SK-N-MC (cell line): ENCODE measurements at regions not wholly inside any gene's neighbourhood (a gene's known extent, or its start where the extent isn't known, plus 50 kb on each side); places are given as distances from the start of the nearest gene placed in this dataset.

Experiments
- EZH2 ChIP-seq: fragments of 200-600 bp; sonication (generic); IDR thresholded peaks from one replicate; pipeline ENCODE4 v1.6.1; 2017; ENCODE audit warnings: antibody characterized with exemption
- POLR2AphosphoS5 ChIP-seq: IDR thresholded peaks from 2 replicates; pipeline ENCODE4 v1.6.1; 2012; ENCODE audit warnings: mild to moderate bottlenecking, low read depth, low read length, borderline replicate concordance

GRCh38 chr15:79376383-79376782, 55.8 kb upstream of the MINAR1 start:
- TF ChIP-seq POLR2AphosphoS5 (no peak), EZH2 (no peak)
